ENCODE measurements at regions not wholly inside any gene's neighbourhood (a gene's known extent, or its start where the extent isn't known, plus 50 kb on each side); places are given as distances from the start of the nearest gene placed in this dataset.

GRCh38 chr10:92792661-92793060 lies 55.7 kb upstream of the EXOC6 start:
- no peak for DNase-seq
